RWPE2 (cell line): ENCODE measurements at regions not wholly inside any gene's neighbourhood (a gene's known extent, or its start where the extent isn't known, plus 50 kb on each side); places are given as distances from the start of the nearest gene placed in this dataset.
"Not testable (repeated sequence)": the region's sequence is repeated elsewhere in the genome, so short reads cannot be mapped to it uniquely, and the experiment has no call there.

Experiments used
- ATAC-seq: fragments of 200-7000 bp; cut with Tn5 transposase; 3 replicates; pipeline ENCODE4 v1.9.1; 2021; ENCODE audit warnings: low read depth
- DNase-seq: peaks from one replicate; pipeline ENCODE4 v3.0.0-alpha.2; 2020; ENCODE audit warnings: low spot score
- H3K27ac ChIP-seq: fragments of 450-650 bp; 2 replicates; pipeline ENCODE4 v1.5.1; 2017; ENCODE audit warnings: mild to moderate bottlenecking; ENCODE audit not compliant: poor library complexity, severe bottlenecking
- H3K27me3 ChIP-seq: fragments of 250-450 bp; sonication (Bioruptor Pico); 2 replicates; pipeline ENCODE4 v1.5.1; 2021; ENCODE audit warnings: mild to moderate bottlenecking, moderate library complexity; ENCODE audit not compliant: insufficient read depth, poor library complexity, severe bottlenecking
- H3K36me3 ChIP-seq: fragments of 250-450 bp; sonication (Bioruptor Pico); 2 replicates; pipeline ENCODE4 v1.5.1; 2020; ENCODE audit warnings: low read depth, mild to moderate bottlenecking, moderate library complexity
- H3K4me1 ChIP-seq: fragments of 250-450 bp; sonication (Bioruptor Pico); 2 replicates; pipeline ENCODE4 v1.5.1; 2021; ENCODE audit warnings: mild to moderate bottlenecking, moderate library complexity; ENCODE audit not compliant: insufficient read depth, poor library complexity, severe bottlenecking
- H3K4me3 ChIP-seq: fragments of 250-450 bp; sonication (Bioruptor Pico); 2 replicates; pipeline ENCODE4 v1.5.1; 2021; ENCODE audit warnings: mild to moderate bottlenecking, moderate library complexity; ENCODE audit not compliant: severe bottlenecking
- H3K9me3 ChIP-seq: fragments of 250-450 bp; sonication (Bioruptor Pico); 2 replicates; pipeline ENCODE4 v1.5.1; 2021; ENCODE audit warnings: mild to moderate bottlenecking, moderate library complexity; ENCODE audit not compliant: severe bottlenecking
- CTCF ChIP-seq: fragments of 450-650 bp; IDR thresholded peaks from one replicate; pipeline ENCODE4 v1.5.1; 2017; ENCODE audit warnings: mild to moderate bottlenecking, moderate library complexity; ENCODE audit not compliant: poor library complexity, severe bottlenecking

GRCh38 chrY:12425506-12425905 is 275.5 kb upstream of the USP9Y start:
- Histone ChIP-seq H3K27ac (no peak overlapping the region), H3K27me3 (no peaks in the 10 kb centered on the region), H3K36me3 (no peaks in the 10 kb centered on the region), H3K4me3 (no peak overlapping the region), H3K4me1 (peaks cover 9% of the 10 kb centered on the region), H3K9me3 (no peaks in the 10 kb centered on the region)
- ATAC-seq (no peak), DNase-seq (no peak)
- TF ChIP-seq CTCF = no peak

GRCh38 chrY:12427361-12427760 is 273.7 kb upstream of the USP9Y start:
- Histone ChIP-seq H3K27me3 (no peaks in the 10 kb centered on the region), H3K4me3 (no peak overlapping the region), H3K36me3 (no peaks in the 10 kb centered on the region), H3K4me1 (peaks cover 15% of the 10 kb centered on the region), H3K27ac (peak overlapping the region; percentile 35), H3K9me3 (no peaks in the 10 kb centered on the region)
- no peak for TF ChIP-seq CTCF
- DNase-seq (no peak), ATAC-seq (peak; percentile 28; the same call in 1 of the 3 replicates)

GRCh38 chrY:12431546-12431945 is 269.5 kb upstream of the USP9Y start:
- Histone ChIP-seq H3K36me3 (no peaks in the 10 kb centered on the region), H3K9me3 (no peaks in the 10 kb centered on the region), H3K27me3 (no peaks in the 10 kb centered on the region), H3K27ac (no peak overlapping the region), H3K4me1 (peaks cover 15% of the 10 kb centered on the region), H3K4me3 (no peak overlapping the region)
- DNase-seq (no peak), ATAC-seq (peak; percentile 94)
- no peak for TF ChIP-seq CTCF

GRCh38 chrY:12438823-12439222 is 262.2 kb upstream of the USP9Y start:
- not testable (repeated sequence) for H3K27me3 ChIP-seq, H3K9me3 ChIP-seq, H3K36me3 ChIP-seq, H3K27ac ChIP-seq, DNase-seq, H3K4me3 ChIP-seq, H3K4me1 ChIP-seq
- peak; percentile 93 for ATAC-seq

GRCh38 chrY:12444200-12444599 is 256.8 kb upstream of the USP9Y start:
- no peak for TF ChIP-seq CTCF
- Histone ChIP-seq H3K4me1 (peaks cover 3% of the 10 kb centered on the region), H3K27ac (no peak overlapping the region), H3K4me3 (no peak overlapping the region), H3K27me3 (no peaks in the 10 kb centered on the region), H3K9me3 (no peaks in the 10 kb centered on the region), H3K36me3 (no peaks in the 10 kb centered on the region)
- ATAC-seq (no peak), DNase-seq (no peak)

GRCh38 chrY:12446486-12447265 is 254.4 kb upstream of the USP9Y start:
- not testable (repeated sequence) for H3K9me3 ChIP-seq, H3K27me3 ChIP-seq, H3K27ac ChIP-seq, H3K36me3 ChIP-seq, H3K4me3 ChIP-seq, ATAC-seq, H3K4me1 ChIP-seq, DNase-seq

GRCh38 chrY:12448561-12448960 is 252.5 kb upstream of the USP9Y start:
- H3K27me3 ChIP-seq, H3K36me3 ChIP-seq, H3K9me3 ChIP-seq, H3K27ac ChIP-seq, H3K4me1 ChIP-seq, DNase-seq, ATAC-seq, H3K4me3 ChIP-seq: not testable (repeated sequence)

- DNase-seq = peak; percentile 58
- not testable (repeated sequence) for H3K36me3 ChIP-seq, H3K4me1 ChIP-seq, H3K27me3 ChIP-seq, H3K9me3 ChIP-seq, H3K4me3 ChIP-seq, H3K27ac ChIP-seq, ATAC-seq
These were observed 247.7 kb upstream of the USP9Y start for GRCh38 chrY:12453318-12453717.
